HCT116 (cell line): ENCODE measurements at regions not wholly inside any gene's neighbourhood (a gene's known extent, or its start where the extent isn't known, plus 50 kb on each side); places are given as distances from the start of the nearest gene placed in this dataset.

Experiments used
- ATAC-seq: fragments of 200-7000 bp; cut with Tn5 transposase; 2 replicates; pipeline ENCODE4 v1.9.1; 2020; ENCODE audit warnings: mild to moderate bottlenecking, moderate library complexity
- BruUV-seq: library from RNA; stranded (reverse); fragments of 400-500 nt; replicated peaks from 2 replicates; lab custom pipeline; 2021; lab: Mats Ljungman, UMichigan
- CTCF ChIA-PET: fragments of 300-600 bp; sonication (Branson Sonifier 250); formaldehyde crosslinking; loops from one replicate; lab custom pipeline; 2021; ENCODE audit warnings: antibody characterized with exemption; lab: Charles Lee
- POLR2A ChIA-PET: fragments of 300-600, 350-600 bp; sonication (Branson Sonifier 250); formaldehyde crosslinking; loops from one replicate; lab custom pipeline; 2021; ENCODE audit warnings: antibody characterized with exemption; lab: Charles Lee
- RAD21 ChIA-PET, 2 experiments: fragments of 300-600 bp; sonication (Branson Sonifier 250); formaldehyde crosslinking; loops; one replicate each; lab custom pipeline; 2023; ENCODE audit warnings: low total read pairs in 2 of 2; ENCODE audit not compliant: uncharacterized antibody in 2 of 2, unreplicated experiment in 2 of 2, low non-redundant PET in 1 of 2; lab: Charles Lee
- DNase-seq: peaks from one replicate; pipeline ENCODE4 v3.0.0-alpha.2; 2010; ENCODE audit warnings: low read depth, low spot score
- H2AFZ ChIP-seq: fragments of 200-600 bp; shearing (Covaris generic), sonication (generic); 2 replicates; pipeline ENCODE4 v1.6.1; 2017; ENCODE audit warnings: low read depth, mixed run types, mixed read lengths, antibody characterized with exemption, low read length; ENCODE audit not compliant: poor library complexity, severe bottlenecking
- H3K27ac ChIP-seq: 2 replicates; pipeline ENCODE4 v1.5.1; 2012; ENCODE audit warnings: low read depth, low read length
- H3K27me3 ChIP-seq: fragments of 200-600 bp; sonication (generic); 2 replicates; pipeline ENCODE4 v1.6.1; 2016; ENCODE audit warnings: mixed run types, low read length, mixed read lengths; ENCODE audit not compliant: insufficient read depth
- H3K36me3 ChIP-seq, 2 experiments: fragments of 200-500 bp in 1 of 2; fragments of 200-600 bp in 1 of 2; sonication (Bioruptor generic) in 1 of 2; sonication (generic) in 1 of 2; 2 replicates each; pipeline versions ENCODE4 v1.5.1 to v1.6.1; 2014 to 2016; ENCODE audit warnings: low read length in 2 of 2, inconsistent platforms in 1 of 2, mixed read lengths in 1 of 2, mixed run types in 1 of 2; ENCODE audit not compliant: insufficient read depth in 2 of 2, control insufficient read depth in 1 of 2
- H3K4me1 ChIP-seq, 2 experiments: fragments of 200-600 bp in 1 of 2; sonication (generic) in 1 of 2; 2 replicates each; pipeline versions ENCODE4 v1.5.1 to v1.6.1; 2012 to 2017; ENCODE audit warnings: low read length in 2 of 2, inconsistent platforms in 1 of 2, mild to moderate bottlenecking in 1 of 2, mixed read lengths in 1 of 2, mixed run types in 1 of 2, moderate library complexity in 1 of 2; ENCODE audit not compliant: insufficient read depth in 2 of 2, control insufficient read depth in 1 of 2
- H3K4me2 ChIP-seq: fragments of 200-600 bp; sonication (generic); 2 replicates; pipeline ENCODE4 v1.6.1; 2017; ENCODE audit warnings: mixed run types, low read length, mixed read lengths
- H3K4me3 ChIP-seq, 2 experiments: fragments of 200-600 bp in 1 of 2; sonication (generic) in 1 of 2; replicated peaks in 1 of 2; 2 replicates each; pipeline ENCODE4 v1.5.1; 2011 to 2016; ENCODE audit warnings: low read length in 2 of 2, control low read depth in 1 of 2, low read depth in 1 of 2, mild to moderate bottlenecking in 1 of 2, mixed read lengths in 1 of 2, mixed run types in 1 of 2
- H3K79me2 ChIP-seq: fragments of 200-600 bp; sonication (generic); 2 replicates; pipeline ENCODE4 v1.6.1; 2017; ENCODE audit warnings: mild to moderate bottlenecking, mixed run types, low read length, moderate library complexity, mixed read lengths; ENCODE audit not compliant: insufficient read depth
- H3K9ac ChIP-seq: fragments of 200-600 bp; sonication (generic); 2 replicates; pipeline ENCODE4 v1.6.1; 2016; ENCODE audit warnings: low read length, mixed read lengths
- H3K9me2 ChIP-seq: fragments of 200-600 bp; sonication (generic), shearing (Covaris generic); 2 replicates; pipeline ENCODE4 v1.6.1; 2017; ENCODE audit warnings: mixed run types, mild to moderate bottlenecking, moderate library complexity; ENCODE audit not compliant: insufficient read depth
- H3K9me3 ChIP-seq, 2 experiments: fragments of 200-500 bp in 1 of 2; fragments of 200-600 bp in 1 of 2; sonication (Bioruptor generic) in 1 of 2; sonication (generic) in 1 of 2; 2 replicates each; pipeline ENCODE4 v1.6.1; 2014 to 2017; ENCODE audit warnings: low read length in 2 of 2, mixed read lengths in 2 of 2, inconsistent platforms in 1 of 2, low read depth in 1 of 2, mild to moderate bottlenecking in 1 of 2, mixed run types in 1 of 2, moderate library complexity in 1 of 2; ENCODE audit not compliant: control insufficient read depth in 1 of 2, insufficient read depth in 1 of 2
- H4K20me1 ChIP-seq: fragments of 200-600 bp; sonication (generic), shearing (Covaris generic); 2 replicates; pipeline ENCODE4 v1.6.1; 2017; ENCODE audit warnings: mixed run types, mild to moderate bottlenecking, moderate library complexity; ENCODE audit not compliant: insufficient read depth
- ATF3 ChIP-seq: IDR thresholded peaks from 2 replicates; pipeline ENCODE4 v1.6.1; 2012
- CBX3 ChIP-seq: IDR thresholded peaks from 2 replicates; pipeline ENCODE4 v1.6.1; 2012; ENCODE audit warnings: low read depth
- CTCF ChIP-seq, 3 experiments: fragments of 200-600 bp in 1 of 3; sonication (generic) in 1 of 3; IDR thresholded peaks in 2 of 3; conservative IDR thresholded peaks in 1 of 3; 2 replicates each; pipeline ENCODE4 v1.5.1; 2012 to 2017; ENCODE audit warnings: low read depth in 2 of 3, low read length in 2 of 3, antibody characterized with exemption in 1 of 3, borderline replicate concordance in 1 of 3, control low read depth in 1 of 3, mild to moderate bottlenecking in 1 of 3, mixed read lengths in 1 of 3, mixed run types in 1 of 3, moderate library complexity in 1 of 3; ENCODE audit not compliant: insufficient read depth in 1 of 3
- EGR1 ChIP-seq: IDR thresholded peaks from 2 replicates; pipeline ENCODE4 v1.6.1; 2012; ENCODE audit warnings: low read depth
- ELF1 ChIP-seq: IDR thresholded peaks from 2 replicates; pipeline ENCODE4 v1.6.1; 2012; ENCODE audit warnings: low read depth, borderline replicate concordance
- FOSL1 ChIP-seq: IDR thresholded peaks from 2 replicates; pipeline ENCODE4 v1.6.1; 2012; ENCODE audit warnings: low read depth
- JUND ChIP-seq: IDR thresholded peaks from 2 replicates; pipeline ENCODE4 v1.6.1; 2012
- POLR2AphosphoS5 ChIP-seq: IDR thresholded peaks from 2 replicates; pipeline ENCODE4 v1.6.1; 2011; ENCODE audit warnings: mild to moderate bottlenecking, low read depth, low read length, moderate library complexity
- RAD21 ChIP-seq: IDR thresholded peaks from 2 replicates; pipeline ENCODE4 v1.6.1; 2012; ENCODE audit warnings: low read depth, mild to moderate bottlenecking
- REST ChIP-seq: IDR thresholded peaks from 2 replicates; pipeline ENCODE4 v1.6.1; 2012; ENCODE audit warnings: low read depth
- SIN3A ChIP-seq: IDR thresholded peaks from 2 replicates; pipeline ENCODE4 v1.6.1; 2012; ENCODE audit warnings: low read depth
- SP1 ChIP-seq: IDR thresholded peaks from 2 replicates; pipeline ENCODE4 v1.6.1; 2012; ENCODE audit warnings: low read depth
- ZNF274 ChIP-seq: fragments of 200-500 bp; sonication (Bioruptor generic); IDR thresholded peaks from 2 replicates; pipeline ENCODE4 v1.6.1; 2014; ENCODE audit warnings: mild to moderate bottlenecking, low read depth, low read length, inconsistent platforms
- intact Hi-C: fragments of 100-400 bp; cut with micrococcal nuclease; formaldehyde crosslinking; loops from 2 replicates; pipeline ENCODE4 v1.10.0; 2022

GRCh38 chr2:82137441-82137840, 1832.9 kb upstream of the LRRTM1 start:
- Histone ChIP-seq H4K20me1 (no peaks in the 10 kb centered on the region), H3K27ac (no peak overlapping the region), H3K27me3 (no peaks in the 10 kb centered on the region), H3K4me1 (peaks cover 0 to 7% of the 10 kb centered on the region in 2 experiments; a peak in 1 of 4 replicates), H3K4me3 (no peak overlapping the region), H3K9ac (no peak overlapping the region), H2AFZ (no peak overlapping the region), H3K9me2 (no peaks in the 10 kb centered on the region), H3K9me3 (no peaks in the 10 kb centered on the region), H3K36me3 (no peaks in the 10 kb centered on the region), H3K79me2 (no peaks in the 10 kb centered on the region), H3K4me2 (no peak overlapping the region)
- TF ChIP-seq ZNF274: no peak
- TF ChIP-seq CTCF (IDR thresholded peaks at IDR 0.05 in 2 of 3, conservative IDR thresholded peaks at IDR 0.05 in 1 of 3; ENCODE audit: borderline replicate concordance in 1 of 3, insufficient read depth in 1 of 3, low read depth in 2 of 3, low read length in 2 of 3): no peak
- TF ChIP-seq SP1: no peak
- no peak for TF ChIP-seq SIN3A
- no peak for TF ChIP-seq POLR2AphosphoS5
- TF ChIP-seq ELF1: no peak
- TF ChIP-seq FOSL1: no peak
- TF ChIP-seq RAD21: no peak
- no peak for TF ChIP-seq CBX3
- no peak for TF ChIP-seq EGR1
- no peak for TF ChIP-seq ATF3
- TF ChIP-seq REST: no peak
- no peak for TF ChIP-seq JUND
- ChIA-PET POLR2A (no interaction called here), RAD21 (no interaction called here), CTCF (no interaction called here)
- no TSS peak for BruUV-seq
- intact Hi-C loops: no loop called here
- ATAC-seq (no peak), DNase-seq (no peak)
